ENCODE measurements at regions not wholly inside any gene's neighbourhood (a gene's known extent, or its start where the extent isn't known, plus 50 kb on each side); places are given as distances from the start of the nearest gene placed in this dataset.
"Not testable (repeated sequence)": the region's sequence is repeated elsewhere in the genome, so short reads cannot be mapped to it uniquely, and the experiment has no call there.

- DNase-seq = no peak
These were observed 173.2 kb upstream of the MTPN start for GRCh38 chr7:136150311-136150710.

DNA sequence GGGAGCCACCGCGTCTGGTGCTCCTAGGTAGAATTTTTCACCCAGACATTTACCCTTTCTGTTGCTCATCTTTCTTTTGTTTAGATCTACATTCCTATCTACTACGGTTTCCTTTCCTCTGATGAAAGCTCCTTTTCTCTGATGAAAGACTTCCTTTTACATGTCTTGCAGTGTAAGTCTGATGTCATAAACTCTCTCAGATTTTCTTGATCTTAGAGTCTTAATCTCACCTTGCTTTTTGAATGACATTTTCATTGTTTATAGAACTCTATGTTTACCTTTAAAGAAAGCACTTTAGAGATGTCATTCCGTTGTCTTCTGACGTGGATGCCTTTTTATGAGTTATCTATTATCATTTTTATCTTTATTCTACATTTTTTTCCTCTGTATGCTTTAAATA, 171.8 kb upstream of the MTPN start:
- no peak for DNase-seq

DNA sequence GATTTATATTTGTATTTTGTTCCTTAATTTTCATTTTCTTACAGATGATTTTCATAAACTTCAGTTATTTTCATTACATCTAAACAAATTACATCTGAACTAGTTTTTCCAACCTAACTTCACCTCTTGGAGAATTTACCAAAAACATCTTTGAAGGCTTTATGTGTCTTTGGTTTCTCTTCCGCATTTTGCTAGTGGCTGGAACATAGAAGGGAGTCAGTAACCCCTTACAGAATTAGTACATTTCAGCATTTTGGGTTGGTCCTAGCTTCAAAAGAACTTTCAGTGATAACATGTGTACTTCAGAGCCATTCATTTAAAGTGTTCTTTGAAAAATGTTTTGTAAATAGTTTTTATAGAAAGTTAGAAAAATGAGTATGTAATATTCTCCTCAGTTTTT, 169.8 kb upstream of the MTPN start:
- no peak for DNase-seq

GRCh38 chr7:136144182-136144581, 167.0 kb upstream of the MTPN start:
- DNase-seq = no peak

GRCh38 chr7:136143271-136143670, 166.1 kb upstream of the MTPN start:
- DNase-seq = no peak

DNA sequence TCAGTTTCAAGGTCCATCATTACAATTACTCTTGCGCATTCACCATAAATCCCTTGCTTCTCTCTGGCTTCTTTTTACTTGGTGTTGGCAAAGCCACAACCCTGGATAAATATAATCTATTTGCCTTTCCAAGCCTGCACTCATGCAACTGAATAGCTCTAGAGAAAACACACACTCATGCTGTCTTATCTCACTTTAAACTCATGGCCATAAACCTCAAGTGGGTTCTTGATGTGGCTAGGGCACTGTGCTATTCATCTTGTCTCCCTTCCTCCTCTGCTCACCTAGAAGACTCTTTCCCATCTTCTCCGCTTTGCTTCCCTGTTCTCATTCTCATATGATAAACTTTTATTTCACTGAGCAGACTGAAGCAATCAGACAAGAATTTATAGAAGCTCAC, 165.4 kb upstream of the MTPN start:
- DNase-seq = no peak

DNA sequence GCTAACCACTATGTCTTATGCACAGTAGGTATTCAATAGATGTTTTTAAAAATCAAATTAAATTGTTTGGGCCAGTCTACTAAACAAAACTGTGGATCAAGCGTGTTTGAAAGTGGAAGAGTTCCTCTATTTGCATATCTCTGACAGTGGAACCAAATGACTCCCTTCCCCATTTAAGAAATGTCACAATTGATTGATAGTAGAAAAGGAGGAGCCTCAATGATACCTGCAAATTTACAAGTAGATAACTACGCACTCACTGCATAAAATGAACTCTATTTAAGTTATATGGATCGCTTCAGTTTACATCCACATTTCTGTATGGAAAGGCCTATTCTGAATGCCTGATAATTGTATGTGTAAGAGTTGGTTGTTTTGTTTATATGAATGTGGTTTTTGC, 163.3 kb upstream of the MTPN start:
- DNase-seq = no peak

- DNase-seq = no peak
These were observed 162.3 kb upstream of the MTPN start for GRCh38 chr7:136139417-136139816.

DNA sequence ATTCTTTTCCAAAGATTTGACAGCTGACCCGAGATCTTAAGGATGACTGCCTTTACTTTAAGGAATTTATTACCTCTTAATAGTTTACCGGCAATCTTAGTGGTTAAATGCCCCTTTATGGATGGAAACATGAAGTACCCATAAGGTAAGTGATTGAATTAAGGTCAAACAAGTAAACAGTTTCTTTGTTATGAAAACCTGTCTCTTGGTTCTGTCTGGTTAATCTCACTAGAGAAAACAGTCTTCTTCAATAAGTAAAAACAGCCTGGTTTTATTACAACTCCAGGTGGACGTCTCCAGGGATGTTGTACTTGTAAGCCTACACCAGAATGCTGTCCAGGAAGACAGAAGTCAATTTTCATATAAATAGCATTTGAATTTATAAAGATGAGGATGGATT, 161.8 kb upstream of the MTPN start:
- no peak for DNase-seq

DNA sequence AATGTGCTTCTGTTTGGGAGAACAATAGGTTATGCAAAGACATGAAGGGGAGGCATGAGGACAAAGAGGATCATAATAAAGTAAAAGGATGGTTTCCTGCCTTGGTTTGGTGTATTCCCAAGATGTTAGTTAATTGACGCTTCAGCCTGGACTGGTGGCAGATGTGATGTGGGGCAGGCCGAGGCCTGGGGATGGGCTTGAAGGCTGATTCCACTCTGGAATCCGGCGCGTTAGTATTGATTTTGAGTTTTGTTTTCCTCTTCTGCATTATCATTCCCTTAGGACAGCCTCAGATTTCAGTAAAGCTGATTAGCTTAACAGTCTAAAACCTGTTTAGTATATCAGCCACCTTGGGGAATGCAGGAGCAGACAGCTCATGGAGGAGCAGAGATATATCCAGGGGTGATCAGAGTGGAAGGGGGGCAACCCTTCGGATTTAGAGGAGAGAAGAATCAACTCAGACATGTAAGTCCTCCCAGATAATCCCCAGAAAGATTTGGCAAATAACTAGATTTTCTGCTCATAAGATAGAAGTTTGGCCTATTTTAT, 159.8 kb upstream of the MTPN start:
- DNase-seq = no peak

GRCh38 chr7:136134503-136134902, 157.3 kb upstream of the MTPN start:
- peak; percentile 16 for DNase-seq

DNA sequence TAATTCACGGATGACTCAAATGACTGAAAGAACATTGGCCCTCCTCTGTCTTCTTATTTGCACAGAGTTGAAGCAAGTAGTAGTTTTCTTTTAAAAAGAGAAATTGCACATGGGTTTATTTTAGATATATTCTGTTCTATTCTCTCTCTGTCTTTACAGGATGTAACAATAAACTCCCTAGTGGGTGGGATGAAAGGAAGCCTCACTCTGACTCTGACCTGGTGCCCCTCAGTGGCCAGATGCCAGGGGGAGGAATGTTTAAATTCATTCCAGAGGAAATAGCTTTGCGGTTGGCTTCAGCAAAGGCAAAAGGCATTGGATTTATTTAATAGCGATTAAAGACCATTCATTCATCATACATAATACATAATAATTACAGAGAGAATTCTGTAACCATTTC, 156.4 kb upstream of the MTPN start:
- no peak for DNase-seq

- DNase-seq = no peak
These were observed 154.1 kb upstream of the MTPN start for GRCh38 chr7:136131304-136131630.

DNA sequence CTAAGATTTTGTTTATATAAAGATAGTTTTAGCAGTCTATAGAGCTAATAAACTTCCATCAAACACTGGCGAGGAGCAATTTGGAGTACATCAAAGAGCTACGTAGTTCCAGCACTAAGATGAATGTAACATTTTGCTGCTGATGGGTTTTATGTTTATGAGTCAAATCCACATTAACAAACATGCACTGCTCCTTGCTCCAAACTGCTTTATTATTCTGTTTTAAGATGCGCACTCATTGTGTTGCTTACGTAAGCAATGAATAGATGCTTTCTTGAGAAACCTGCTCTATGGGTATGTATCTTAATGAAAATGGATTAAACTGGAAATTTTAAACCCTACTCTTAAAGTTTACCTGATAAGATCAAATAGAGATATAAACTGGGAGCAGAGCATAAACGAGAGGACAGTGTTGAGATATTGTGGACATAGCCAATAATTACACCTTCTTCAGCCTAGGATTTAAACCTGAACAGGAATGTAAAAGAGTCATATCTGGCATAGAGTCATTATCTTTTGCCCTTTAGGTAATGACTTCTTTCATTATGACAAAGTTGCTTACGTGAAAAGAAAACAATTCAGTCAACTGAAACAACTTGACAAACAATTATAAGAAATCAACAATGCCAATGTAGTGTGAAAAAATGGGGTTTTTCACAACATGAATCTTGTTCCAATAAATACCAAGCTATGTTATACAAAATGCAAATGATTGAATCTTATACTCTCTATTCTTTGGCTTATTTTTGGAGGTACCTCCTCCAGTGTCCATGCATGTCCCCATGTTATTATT, 153.5 kb upstream of the MTPN start:
- no peak for DNase-seq

DNA sequence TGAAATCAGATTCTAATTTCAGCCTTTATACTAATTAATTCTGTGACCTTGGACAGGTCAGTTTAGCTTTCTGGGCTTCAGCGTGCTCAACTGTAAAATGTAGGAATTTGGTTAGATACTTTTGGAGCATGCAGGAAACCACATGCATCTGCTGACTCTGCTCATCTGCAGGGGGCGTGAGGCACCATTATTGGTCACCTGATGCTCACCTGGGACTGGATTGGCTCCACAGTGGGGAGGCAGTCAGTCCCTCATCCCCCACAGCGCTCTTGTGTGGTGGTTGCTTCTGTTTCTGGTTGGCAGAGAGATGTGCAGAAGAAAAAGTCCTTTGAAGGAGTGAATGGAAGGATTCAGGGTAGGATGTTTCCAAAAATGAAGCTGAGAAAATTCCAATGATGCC, 150.9 kb upstream of the MTPN start:
- DNase-seq = no peak

DNA sequence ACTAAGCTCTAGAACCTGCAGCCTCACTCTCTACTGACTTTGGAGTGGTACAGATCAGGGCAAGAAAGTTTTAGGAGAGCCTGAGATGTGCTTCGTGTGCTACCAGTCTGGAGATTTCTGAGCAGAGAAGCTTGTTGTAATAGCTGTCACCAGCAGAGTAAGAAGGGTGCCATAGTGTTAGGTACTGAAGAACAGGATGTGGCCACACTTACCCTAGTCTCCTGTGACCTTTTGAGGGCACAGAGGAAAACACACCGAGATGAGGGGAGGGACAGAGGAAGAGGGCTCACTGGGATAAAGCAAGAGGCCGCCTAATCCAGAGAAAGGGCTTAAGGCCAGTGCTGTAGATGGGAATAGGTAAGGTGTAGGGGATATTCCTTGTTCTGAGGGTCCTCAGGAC, 146.2 kb upstream of the MTPN start:
- no peak for DNase-seq

GRCh38 chr7:136122026-136122425, 144.9 kb upstream of the MTPN start:
- DNase-seq = no peak

DNA sequence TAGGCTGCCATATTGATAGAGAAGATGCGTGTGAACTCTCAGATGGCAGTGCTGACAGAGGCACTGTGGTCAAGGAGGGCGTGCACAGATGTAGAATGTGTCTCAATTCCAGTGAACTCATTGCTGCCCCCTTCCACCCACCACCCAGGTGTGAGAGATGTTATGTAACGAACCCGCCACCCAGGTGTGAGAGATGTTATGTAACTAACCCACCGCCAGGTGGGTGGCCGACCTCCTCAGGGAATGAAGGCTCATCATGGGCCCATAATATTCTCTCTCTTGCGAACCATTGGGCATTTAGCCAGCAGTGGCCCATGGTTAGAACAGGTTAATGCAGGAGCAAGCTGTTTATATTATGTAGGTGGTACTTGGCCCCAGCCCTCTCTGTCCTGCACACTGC, 140.4 kb upstream of the MTPN start:
- no peak for DNase-seq

GRCh38 chr7:136116186-136116585, 139.0 kb upstream of the MTPN start:
- no peak for DNase-seq

GRCh38 chr7:136114966-136115762, 138.0 kb upstream of the MTPN start:
- DNase-seq = peak; percentile 33

DNA sequence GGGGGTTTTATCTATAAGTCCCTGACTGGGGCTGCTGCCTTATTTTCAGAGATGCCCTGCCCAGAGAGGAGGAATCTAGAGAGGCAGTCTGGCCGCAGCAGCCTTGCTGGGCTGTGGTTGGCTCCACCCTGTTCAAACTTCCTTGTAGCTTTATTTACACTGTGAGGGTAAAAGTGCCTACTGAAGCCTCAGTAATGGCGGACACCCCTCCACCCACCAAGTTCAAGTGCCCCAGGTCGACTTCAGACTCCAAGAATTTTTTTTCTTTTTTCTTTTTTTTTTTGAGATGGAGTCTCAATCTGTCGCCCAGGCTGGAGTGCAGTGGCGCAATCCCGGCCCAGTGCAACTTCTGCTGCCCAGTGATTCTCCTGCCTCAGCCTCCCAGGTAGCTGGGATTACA, 137.3 kb upstream of the MTPN start:
- not testable (repeated sequence) for DNase-seq

GRCh38 chr7:136109037-136109436, 131.9 kb upstream of the MTPN start:
- DNase-seq = not testable (repeated sequence)

DNA sequence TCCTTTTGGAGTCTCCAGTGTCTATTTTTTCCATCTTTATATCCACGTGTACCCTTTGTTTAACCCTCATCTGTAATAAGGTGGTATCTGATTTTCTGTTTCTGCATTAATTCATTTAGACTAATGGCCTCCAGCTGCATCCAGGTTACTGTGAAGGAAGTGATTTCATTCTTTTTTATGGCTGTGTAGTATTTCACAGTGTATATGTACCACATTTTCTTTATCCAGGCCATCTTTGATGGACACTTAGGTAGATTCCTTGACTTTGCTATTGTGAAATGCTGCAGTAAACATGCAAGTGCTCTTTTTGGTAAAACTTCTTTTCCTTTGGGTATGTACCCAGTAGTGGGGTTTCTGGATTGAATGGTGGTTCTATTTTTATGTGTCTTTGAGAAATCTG, 128.0 kb upstream of the MTPN start:
- no peak for DNase-seq

GRCh38 chr7:136104269-136104603, 127.1 kb upstream of the MTPN start:
- no peak for DNase-seq
